ENCODE measurements at regions not wholly inside any gene's neighbourhood (a gene's known extent, or its start where the extent isn't known, plus 50 kb on each side); places are given as distances from the start of the nearest gene placed in this dataset.

DNA sequence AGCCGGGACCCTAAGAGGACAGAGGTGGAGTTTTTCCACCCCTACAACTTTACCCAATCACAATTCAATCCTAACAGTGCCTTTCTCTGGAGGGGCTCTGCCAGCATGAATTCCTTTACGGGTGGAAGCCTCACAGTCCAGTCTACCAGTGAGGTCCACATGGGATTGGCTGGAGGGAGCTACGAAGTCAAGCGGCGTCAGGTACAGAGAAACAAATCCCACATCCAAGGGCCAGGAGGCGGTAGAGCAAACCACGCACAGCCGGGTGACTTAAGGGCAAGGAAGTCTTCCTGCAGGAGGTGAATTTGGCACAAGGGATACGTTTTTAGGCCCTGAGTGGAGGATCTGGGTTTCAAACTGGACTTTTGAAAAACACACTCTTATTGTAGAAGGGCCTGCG is 199.6 kb downstream of the UQCRFS1 start:
- Histone ChIP-seq H3K4me3 (no peak overlapping the region), H3K36me3 (no peaks in the 10 kb centered on the region), H3K4me1 (ENCODE audit: insufficient read depth) (no peaks in the 10 kb centered on the region), H3K27me3 (no peaks in the 10 kb centered on the region), H3K27ac (no peak overlapping the region), H3K9me3 (no peaks in the 10 kb centered on the region)
- TF ChIP-seq, protein P1, sequence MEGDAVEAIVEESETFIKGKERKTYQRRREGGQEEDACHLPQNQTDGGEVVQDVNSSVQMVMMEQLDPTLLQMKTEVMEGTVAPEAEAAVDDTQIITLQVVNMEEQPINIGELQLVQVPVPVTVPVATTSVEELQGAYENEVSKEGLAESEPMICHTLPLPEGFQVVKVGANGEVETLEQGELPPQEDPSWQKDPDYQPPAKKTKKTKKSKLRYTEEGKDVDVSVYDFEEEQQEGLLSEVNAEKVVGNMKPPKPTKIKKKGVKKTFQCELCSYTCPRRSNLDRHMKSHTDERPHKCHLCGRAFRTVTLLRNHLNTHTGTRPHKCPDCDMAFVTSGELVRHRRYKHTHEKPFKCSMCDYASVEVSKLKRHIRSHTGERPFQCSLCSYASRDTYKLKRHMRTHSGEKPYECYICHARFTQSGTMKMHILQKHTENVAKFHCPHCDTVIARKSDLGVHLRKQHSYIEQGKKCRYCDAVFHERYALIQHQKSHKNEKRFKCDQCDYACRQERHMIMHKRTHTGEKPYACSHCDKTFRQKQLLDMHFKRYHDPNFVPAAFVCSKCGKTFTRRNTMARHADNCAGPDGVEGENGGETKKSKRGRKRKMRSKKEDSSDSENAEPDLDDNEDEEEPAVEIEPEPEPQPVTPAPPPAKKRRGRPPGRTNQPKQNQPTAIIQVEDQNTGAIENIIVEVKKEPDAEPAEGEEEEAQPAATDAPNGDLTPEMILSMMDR (IDR thresholded peaks at IDR 0.05) = no peak
- TF ChIP-seq POLR2A (IDR thresholded peaks at IDR 0.05) = no peak
- no peak for TF ChIP-seq EP300 (IDR thresholded peaks at IDR 0.05)
- DNase-seq = no peak
- WGBS, 3 donors = 73 to 81% (median 77%) methylated on average over 10 of the region's 10 CpGs
- intact Hi-C loops (cut with DNase I) = no loop called here

DNA sequence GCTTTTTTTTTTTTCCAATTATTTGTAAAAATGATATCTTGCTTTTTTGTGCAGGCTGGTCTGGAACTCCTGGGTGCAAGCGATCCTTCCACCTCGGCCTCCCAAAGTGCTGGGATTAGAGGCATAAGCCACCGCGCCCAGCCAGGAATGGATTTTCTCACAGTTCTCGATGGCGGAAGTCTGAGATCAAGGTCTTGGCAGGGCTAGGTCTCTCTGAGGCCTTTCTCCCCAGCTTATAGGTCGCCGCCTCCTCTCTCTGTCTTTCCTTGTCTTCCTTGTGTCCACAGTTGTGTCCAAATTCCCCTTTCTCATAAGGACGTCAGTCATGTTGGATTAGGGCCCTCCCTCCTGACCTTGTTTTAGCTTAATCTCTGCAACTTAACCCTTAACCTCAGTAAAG is 200.5 kb downstream of the UQCRFS1 start:
- H3K36me3 ChIP-seq = no peaks in the 10 kb centered on the region
- no peaks in the 10 kb centered on the region for H3K27me3 ChIP-seq
- TF ChIP-seq POLR2A (IDR thresholded peaks at IDR 0.05) = no peak
- TF ChIP-seq, protein P1 (IDR thresholded peaks at IDR 0.05) = no peak
- no peak for TF ChIP-seq EP300 (IDR thresholded peaks at IDR 0.05)
- no peaks in the 10 kb centered on the region for H3K9me3 ChIP-seq
- no peaks in the 10 kb centered on the region for H3K4me1 ChIP-seq (ENCODE audit: insufficient read depth)
- H3K27ac ChIP-seq = no peak overlapping the region
- intact Hi-C loops (cut with DNase I) = no loop called here
- 72 to 80% (median 75%) methylated on average over 9 of the region's 9 CpGs for WGBS, 3 donors
- no peak overlapping the region for H3K4me3 ChIP-seq
- DNase-seq = no peak

DNA sequence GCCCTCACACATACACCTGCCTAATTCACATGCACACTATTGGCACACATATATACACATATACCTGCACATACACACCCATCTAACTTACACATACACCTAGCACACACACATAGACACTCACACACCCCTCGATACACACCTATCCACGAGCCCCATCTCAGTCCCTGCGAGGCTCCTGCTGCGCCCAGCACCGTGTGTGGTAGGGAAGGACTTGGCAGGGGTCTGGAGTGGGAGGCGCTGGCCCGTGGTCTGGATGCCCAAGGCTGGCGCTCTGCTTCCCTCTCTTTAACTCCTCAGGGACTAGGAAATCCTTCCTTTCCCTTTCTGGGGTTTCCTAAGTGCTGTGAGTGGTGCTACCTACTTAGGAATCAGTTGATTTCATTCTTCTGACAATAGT is 202.7 kb downstream of the UQCRFS1 start:
- 48 to 62% (median 51%) methylated on average over 8 of the region's 8 CpGs for WGBS, 3 donors
- Histone ChIP-seq H3K36me3 (no peaks in the 10 kb centered on the region), H3K27ac (no peak overlapping the region), H3K9me3 (no peaks in the 10 kb centered on the region), H3K4me3 (no peak overlapping the region), H3K27me3 (no peaks in the 10 kb centered on the region), H3K4me1 (ENCODE audit: insufficient read depth) (no peaks in the 10 kb centered on the region)
- intact Hi-C loops (cut with DNase I) = no loop called here
- TF ChIP-seq POLR2A (IDR thresholded peaks at IDR 0.05) = no peak
- TF ChIP-seq EP300 (IDR thresholded peaks at IDR 0.05) = no peak
- TF ChIP-seq, protein P1 (IDR thresholded peaks at IDR 0.05) = no peak
- DNase-seq = no peak

DNA sequence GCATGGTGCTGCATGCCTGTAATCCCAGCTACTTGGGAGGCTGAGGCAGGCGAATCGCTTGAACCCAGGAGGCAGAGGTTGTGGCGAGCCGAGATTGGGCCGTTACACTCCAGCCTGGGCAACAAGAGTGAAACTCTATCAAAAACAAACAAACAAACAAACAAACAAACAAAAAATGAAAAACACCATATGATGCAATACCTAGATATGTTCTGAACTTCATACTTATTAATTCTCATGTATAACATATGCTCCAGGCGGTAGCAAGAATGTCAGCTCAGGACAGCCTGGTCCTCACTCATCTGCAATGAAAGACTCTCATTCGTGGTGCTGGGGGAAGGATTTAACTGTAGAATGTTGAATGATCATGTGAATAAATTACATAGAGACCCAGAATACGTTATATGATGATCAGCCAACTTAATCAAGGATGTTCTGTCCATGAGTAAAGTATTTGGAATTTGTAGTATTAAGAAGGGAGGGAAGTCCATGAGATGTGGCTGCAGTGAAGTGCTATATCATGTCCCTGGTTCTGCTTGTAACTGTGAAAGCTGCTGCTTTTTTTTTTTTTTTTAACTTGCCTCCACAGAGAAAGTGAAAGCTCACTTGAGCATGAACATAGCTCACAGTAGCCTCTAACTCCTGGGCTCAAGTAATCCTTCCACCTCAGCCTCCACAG is 206.8 kb downstream of the UQCRFS1 start:
- WGBS, 3 donors = 77 to 81% (median 80%) methylated on average over 8 of the region's 8 CpGs
- H3K4me3 ChIP-seq = no peak overlapping the region

More for the DNA sequence above, 206.8 kb downstream of the UQCRFS1 start:
- no peaks in the 10 kb centered on the region for H3K36me3 ChIP-seq
- H3K9me3 ChIP-seq = no peaks in the 10 kb centered on the region
- TF ChIP-seq EP300 (IDR thresholded peaks at IDR 0.05) = no peak
- TF ChIP-seq POLR2A (IDR thresholded peaks at IDR 0.05) = no peak
- TF ChIP-seq, protein P1 (IDR thresholded peaks at IDR 0.05) = no peak
- H3K27me3 ChIP-seq = no peaks in the 10 kb centered on the region
- H3K4me1 ChIP-seq (ENCODE audit: insufficient read depth) = peaks cover 9% of the 10 kb centered on the region
- intact Hi-C loops (cut with DNase I) = no loop called here
- DNase-seq = no peak
- H3K27ac ChIP-seq = no peak overlapping the region
